ENCODE measurements at regions not wholly inside any gene's neighbourhood (a gene's known extent, or its start where the extent isn't known, plus 50 kb on each side); places are given as distances from the start of the nearest gene placed in this dataset.

GRCh38 chr13:97135883-97136282, 86.2 kb upstream of the MBNL2 start:
- no peak for DNase-seq (ENCODE audit: low read depth)

- DNase-seq (ENCODE audit: low read depth) = peak; percentile 33
Measured at GRCh38 chr13:97136418-97136817, 85.7 kb upstream of the MBNL2 start.

GRCh38 chr13:97139691-97140090, 82.4 kb upstream of the MBNL2 start:
- DNase-seq (ENCODE audit: low read depth) = no peak

GRCh38 chr13:97140131-97140530, 82.0 kb upstream of the MBNL2 start:
- no peak for DNase-seq (ENCODE audit: low read depth)

GRCh38 chr13:97140611-97141010, 81.5 kb upstream of the MBNL2 start:
- no peak for DNase-seq (ENCODE audit: low read depth)

GRCh38 chr13:97141097-97141496, 81.0 kb upstream of the MBNL2 start:
- DNase-seq (ENCODE audit: low read depth) = no peak

GRCh38 chr13:97141564-97142005, 80.5 kb upstream of the MBNL2 start:
- DNase-seq (ENCODE audit: low read depth) = peak; percentile 64

GRCh38 chr13:97142452-97142851, 79.7 kb upstream of the MBNL2 start:
- DNase-seq (ENCODE audit: low read depth) = no peak

GRCh38 chr13:97145057-97145456, 77.1 kb upstream of the MBNL2 start:
- no peak for DNase-seq (ENCODE audit: low read depth)

- DNase-seq (ENCODE audit: low read depth) = no peak
Measured at GRCh38 chr13:97148894-97149293, 73.2 kb upstream of the MBNL2 start.

- no peak for DNase-seq (ENCODE audit: low read depth)
Measured at GRCh38 chr13:97160421-97160820, 61.7 kb upstream of the MBNL2 start.

GRCh38 chr13:97161582-97162231, 60.4 kb upstream of the MBNL2 start:
- DNase-seq (ENCODE audit: low read depth) = no peak

- no peak for DNase-seq (ENCODE audit: low read depth)
Measured at GRCh38 chr13:97165502-97166425, 56.4 kb upstream of the MBNL2 start.

GRCh38 chr13:97171136-97171535, 51.0 kb upstream of the MBNL2 start:
- DNase-seq (ENCODE audit: low read depth) = no peak

All from fibroblast of gingiva (primary cell).